ENCODE measurements at regions not wholly inside any gene's neighbourhood (a gene's known extent, or its start where the extent isn't known, plus 50 kb on each side); places are given as distances from the start of the nearest gene placed in this dataset.

GRCh38 chr15:35783203-35783602 lies 237.2 kb upstream of the DPH6 start:
- no peak for TF ChIP-seq CTCF (IDR thresholded peaks at IDR 0.05; ENCODE audit: low read depth, low read length)
- no peak overlapping the region for H3K4me3 ChIP-seq (ENCODE audit: low read depth, low read length)

GRCh38 chr15:35784745-35785144 lies 238.8 kb upstream of the DPH6 start:
- no peak for TF ChIP-seq CTCF (IDR thresholded peaks at IDR 0.05; ENCODE audit: low read depth, low read length)

GRCh38 chr15:35810007-35810406 lies 264.0 kb upstream of the DPH6 start:
- no peak for TF ChIP-seq CTCF (IDR thresholded peaks at IDR 0.05; ENCODE audit: low read depth, low read length)
- no peak overlapping the region for H3K4me3 ChIP-seq (ENCODE audit: low read depth, low read length)

More at GRCh38 chr15:35784745-35785144, 238.8 kb upstream of the DPH6 start:
- H3K4me3 ChIP-seq (ENCODE audit: low read depth, low read length), result no peak overlapping the region

GRCh38 chr15:35813573-35813972 lies 267.6 kb upstream of the DPH6 start:
- TF ChIP-seq CTCF (IDR thresholded peaks at IDR 0.05; ENCODE audit: low read depth, low read length), result no peak
- no peak overlapping the region for H3K4me3 ChIP-seq (ENCODE audit: low read depth, low read length)

GRCh38 chr15:35818846-35819245 lies 272.9 kb upstream of the DPH6 start:
- no peak overlapping the region for H3K4me3 ChIP-seq (ENCODE audit: low read depth, low read length)
- no peak for TF ChIP-seq CTCF (IDR thresholded peaks at IDR 0.05; ENCODE audit: low read depth, low read length)

GRCh38 chr15:35822153-35822552 lies 276.2 kb upstream of the DPH6 start:
- no peak overlapping the region for H3K4me3 ChIP-seq (ENCODE audit: low read depth, low read length)
- no peak for TF ChIP-seq CTCF (IDR thresholded peaks at IDR 0.05; ENCODE audit: low read depth, low read length)

GRCh38 chr15:35827141-35827540 lies 281.2 kb upstream of the DPH6 start:
- TF ChIP-seq CTCF (IDR thresholded peaks at IDR 0.05; ENCODE audit: low read depth, low read length), result no peak
- no peak overlapping the region for H3K4me3 ChIP-seq (ENCODE audit: low read depth, low read length)

All from WI38 (cell line).